Kidney capillary endothelial cell (primary cell): ENCODE measurements at regions not wholly inside any gene's neighbourhood (a gene's known extent, or its start where the extent isn't known, plus 50 kb on each side); places are given as distances from the start of the nearest gene placed in this dataset.
"Not testable (repeated sequence)": the region's sequence is repeated elsewhere in the genome, so short reads cannot be mapped to it uniquely, and the experiment has no call there.

Experiments
- DNase-seq: peaks from one replicate; pipeline ENCODE4 v3.0.0-alpha.2; 2018; ENCODE audit warnings: low spot score

DNA sequence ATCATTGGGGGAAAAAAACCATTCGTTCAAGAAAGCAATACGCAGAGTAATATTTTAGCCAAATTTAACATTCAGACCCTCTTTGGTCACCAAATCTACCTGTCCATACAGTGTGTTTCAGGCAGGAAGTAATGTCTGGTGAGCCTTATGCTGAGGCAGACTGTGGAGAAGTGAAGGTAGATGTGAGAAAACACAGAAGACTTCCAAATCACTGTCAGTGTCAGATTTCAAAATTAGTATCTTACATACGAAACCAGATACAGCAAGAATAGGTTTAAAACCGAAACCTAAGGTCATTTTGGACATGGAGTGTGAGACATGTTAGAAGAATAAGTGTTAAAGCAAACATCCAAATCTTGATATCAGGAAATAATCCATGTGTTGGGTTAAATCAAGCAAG is 664.5 kb upstream of the HTR2C start:
- DNase-seq, result no peak

GRCh38 chrX:113906168-113906567 is 677.7 kb upstream of the HTR2C start:
- peak; percentile 6 for DNase-seq

DNA sequence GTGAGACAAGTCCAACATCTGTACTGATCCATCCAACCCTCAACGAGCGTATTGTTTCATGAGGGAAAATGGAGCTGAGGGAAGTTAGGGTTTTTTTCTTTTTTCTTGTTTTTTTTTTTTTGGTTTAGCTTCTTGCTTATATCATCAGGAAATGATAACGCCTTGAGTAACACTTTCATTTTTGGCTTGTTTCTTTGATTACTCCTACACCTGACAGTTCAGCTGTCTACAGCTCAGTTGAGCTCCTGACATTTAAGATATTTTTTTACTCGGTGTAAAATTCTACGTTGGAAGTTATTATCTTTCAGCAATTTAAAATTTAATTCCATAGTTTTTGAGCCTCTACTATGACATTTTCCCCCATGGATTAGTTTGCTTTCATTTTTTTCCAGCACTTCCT is 691.0 kb upstream of the HTR2C start:
- no peak for DNase-seq

DNA sequence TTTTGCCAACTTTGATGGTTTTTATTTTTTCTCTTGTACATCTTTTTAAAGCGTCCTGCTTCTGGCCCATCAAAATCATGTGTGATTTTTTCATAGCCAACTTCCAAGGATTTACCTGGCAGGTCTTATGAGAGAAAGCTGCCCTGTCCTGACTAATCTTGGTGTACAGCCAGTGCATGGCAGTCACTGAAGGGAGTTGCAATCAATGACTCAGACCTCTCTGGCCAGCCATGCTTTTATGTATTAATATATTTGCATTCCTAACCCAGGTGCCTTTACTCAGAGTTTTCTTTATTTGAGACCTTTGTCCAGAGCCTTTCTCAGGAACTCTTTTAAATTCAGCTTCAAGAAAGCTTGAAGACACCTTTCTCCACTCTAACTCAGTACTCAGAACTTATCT is 691.5 kb upstream of the HTR2C start:
- DNase-seq, result no peak

DNA sequence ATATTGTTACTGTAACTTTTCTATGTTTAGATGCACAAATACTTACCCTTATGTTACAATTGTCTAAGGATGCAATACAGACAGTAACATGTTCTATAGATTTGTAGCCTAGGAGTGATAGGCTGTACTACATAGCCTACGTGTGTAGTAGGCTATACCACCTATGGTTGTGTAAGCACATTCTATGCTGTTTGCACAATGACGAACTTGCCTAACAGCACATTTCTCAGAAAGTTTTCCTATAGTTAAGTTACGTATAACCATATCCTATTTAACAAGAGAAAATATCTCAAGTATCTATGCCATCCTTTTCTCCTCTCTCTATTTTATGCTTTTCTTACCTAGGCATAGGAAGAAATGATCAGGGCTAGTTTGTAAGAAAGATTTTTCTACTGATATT is 710.8 kb upstream of the HTR2C start:
- no peak for DNase-seq

DNA sequence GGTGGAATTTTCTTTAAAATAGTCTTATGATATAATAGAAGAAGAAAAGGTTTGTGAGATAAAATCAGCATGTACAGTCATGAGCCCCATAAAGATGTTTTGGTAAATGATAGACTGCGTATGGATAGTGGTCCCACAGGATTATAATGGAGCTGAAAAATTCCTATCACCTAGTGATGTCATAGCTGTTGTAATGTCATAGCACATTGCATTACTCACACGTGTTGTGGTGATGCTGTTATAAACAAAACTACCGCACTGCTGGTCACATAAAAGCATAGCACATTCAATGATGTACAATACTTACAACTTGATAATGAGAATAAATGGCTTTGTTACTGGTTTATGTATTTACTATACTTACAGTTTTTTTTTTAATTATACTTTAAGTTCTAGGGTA is 715.2 kb upstream of the HTR2C start:
- DNase-seq, result no peak

DNA sequence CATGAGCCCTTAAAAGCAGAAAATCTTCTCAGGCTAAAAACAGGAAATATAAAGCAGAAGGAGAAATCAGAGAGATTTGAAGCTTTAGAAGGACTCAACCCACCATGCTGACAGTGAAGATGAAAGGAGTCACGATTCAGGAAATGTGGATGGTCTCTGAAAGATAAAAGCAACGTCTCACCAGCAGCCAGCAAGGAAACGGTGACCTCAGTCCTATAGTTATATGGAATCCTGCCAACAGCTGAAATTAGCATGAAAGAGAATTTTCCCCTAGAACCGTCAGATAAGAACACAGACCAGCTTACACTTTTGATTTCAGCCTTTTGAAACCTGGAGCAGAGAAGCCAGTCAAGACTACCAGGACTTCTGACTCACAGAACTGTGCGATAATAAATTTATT is 715.7 kb upstream of the HTR2C start:
- DNase-seq, result no peak

DNA sequence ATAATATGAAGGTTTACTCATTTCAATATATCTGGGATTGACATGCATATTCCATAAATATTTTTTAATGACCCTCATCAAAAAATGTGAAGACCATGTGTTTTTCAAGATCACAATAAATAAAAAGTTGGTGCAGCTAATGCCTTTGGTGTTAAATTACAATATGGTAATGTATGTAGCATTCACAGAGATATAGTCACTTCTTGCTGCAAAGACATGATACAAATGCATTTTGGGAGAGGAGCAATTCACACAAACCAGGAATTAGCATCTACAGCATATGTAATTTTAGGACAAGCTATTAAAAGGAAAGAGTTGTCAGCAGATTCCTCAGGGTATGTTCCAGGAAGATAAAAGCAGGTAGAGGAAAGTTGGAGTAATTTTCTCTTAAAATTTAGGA is 734.5 kb upstream of the HTR2C start:
- no peak for DNase-seq

GRCh38 chrX:113833096-113834055 is 750.5 kb upstream of the HTR2C start:
- DNase-seq, result no peak

- no peak for DNase-seq
Measured at GRCh38 chrX:113828470-113828869, 755.4 kb upstream of the HTR2C start.

DNA sequence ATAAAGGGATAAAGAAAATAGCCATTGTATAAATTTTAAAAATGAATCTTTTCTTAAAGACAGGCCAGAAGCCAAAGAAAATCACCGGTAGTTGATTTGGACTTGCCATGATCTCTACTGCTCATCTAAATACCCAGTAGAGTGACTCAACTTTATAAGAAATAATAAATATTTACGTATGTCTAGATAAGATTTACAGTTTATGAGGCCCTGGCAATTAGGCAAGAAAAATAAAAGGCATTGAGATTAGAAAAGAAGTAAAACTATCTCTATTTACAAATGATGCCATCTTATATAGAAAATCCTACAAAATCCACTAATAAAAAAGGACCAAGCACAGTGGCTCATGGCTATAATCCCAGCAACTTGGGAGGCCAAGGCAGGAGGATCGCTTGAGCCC is 765.5 kb upstream of the HTR2C start:
- DNase-seq, result no peak

GRCh38 chrX:113804819-113805218 is 779.1 kb upstream of the HTR2C start:
- no peak for DNase-seq

- no peak for DNase-seq
Measured at GRCh38 chrX:113804291-113804690, 779.6 kb upstream of the HTR2C start.

DNA sequence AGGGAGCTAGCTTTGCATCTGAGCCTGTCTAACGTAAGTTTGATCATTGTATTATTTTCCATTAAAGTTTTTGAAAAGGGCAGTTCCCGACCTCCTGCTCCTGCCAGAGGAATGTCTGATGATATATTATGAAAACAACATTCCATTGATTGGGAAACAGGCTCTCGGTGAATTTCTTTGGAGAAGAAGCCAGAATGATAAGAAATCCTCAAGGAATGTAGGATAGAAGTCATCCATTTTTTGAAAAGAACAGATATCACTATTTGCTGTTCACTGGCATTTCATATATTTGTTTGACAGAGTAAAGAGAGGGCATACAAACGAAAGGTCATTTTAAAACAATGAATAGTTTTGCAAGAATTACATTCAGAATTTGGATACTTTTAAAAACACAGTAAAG is 781.0 kb upstream of the HTR2C start:
- DNase-seq, result no peak

- no peak for DNase-seq
Measured at GRCh38 chrX:113800955-113801354, 782.9 kb upstream of the HTR2C start.

GRCh38 chrX:113793563-113793962 is 790.3 kb upstream of the HTR2C start:
- DNase-seq, result no peak

- no peak for DNase-seq
Measured at GRCh38 chrX:113790987-113791386, 792.9 kb upstream of the HTR2C start.

- DNase-seq, result not testable (repeated sequence)
Measured at GRCh38 chrX:113784754-113785153, 799.1 kb upstream of the HTR2C start.

GRCh38 chrX:113770806-113771205 is 813.1 kb upstream of the HTR2C start:
- no peak for DNase-seq

DNA sequence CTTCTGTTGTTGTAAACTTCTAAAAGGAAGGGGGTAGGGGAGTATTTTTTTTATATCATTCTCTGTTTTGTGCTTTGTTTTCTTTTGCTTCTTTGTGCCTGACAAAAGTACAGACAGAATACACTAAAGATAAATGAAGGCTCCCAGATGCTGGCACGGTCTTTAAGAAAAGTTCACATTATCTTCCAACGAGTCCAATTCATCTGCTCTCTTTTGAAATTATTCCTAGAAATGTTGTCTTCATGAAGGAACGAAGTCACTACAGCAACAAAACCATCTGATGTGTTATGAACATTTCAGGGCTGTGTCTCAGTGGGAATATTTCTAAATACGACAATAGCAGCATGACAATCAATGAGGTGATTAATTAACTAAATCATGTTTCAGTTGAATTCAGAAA is 813.8 kb upstream of the HTR2C start:
- no peak for DNase-seq

GRCh38 chrX:113759422-113759821 is 824.5 kb upstream of the HTR2C start:
- DNase-seq, result no peak

DNA sequence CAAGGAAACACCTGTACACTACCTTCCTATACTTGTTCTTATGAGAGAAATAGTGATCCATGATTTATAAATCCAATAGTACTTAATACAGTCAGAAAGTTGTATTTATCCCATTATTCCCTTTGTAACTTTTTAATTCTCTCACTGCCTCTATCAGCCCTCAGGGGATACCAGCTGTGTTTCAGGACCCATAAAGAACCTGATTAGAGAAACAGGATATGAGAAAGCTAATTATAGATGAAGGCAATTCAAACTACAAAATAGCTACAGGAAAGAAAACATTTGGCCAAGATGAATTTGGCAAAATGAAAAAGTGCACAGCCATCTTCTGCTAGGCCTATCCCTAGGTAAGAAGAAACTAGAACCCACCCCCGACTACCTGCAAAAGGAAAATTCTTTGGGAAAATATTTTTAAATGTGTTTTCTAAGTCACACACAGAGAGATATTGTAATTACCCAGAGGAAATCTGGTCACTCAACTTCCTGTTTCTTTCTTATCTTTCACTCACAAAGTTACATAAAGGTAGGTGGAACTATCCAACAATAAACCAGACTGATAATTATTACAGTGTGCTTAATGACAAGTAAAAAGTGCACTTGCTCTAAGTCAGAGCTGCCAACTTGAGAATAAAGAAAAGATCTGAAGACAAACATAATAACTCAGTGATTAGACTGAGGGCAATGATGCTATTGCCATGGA is 836.5 kb upstream of the HTR2C start:
- DNase-seq, result no peak

DNA sequence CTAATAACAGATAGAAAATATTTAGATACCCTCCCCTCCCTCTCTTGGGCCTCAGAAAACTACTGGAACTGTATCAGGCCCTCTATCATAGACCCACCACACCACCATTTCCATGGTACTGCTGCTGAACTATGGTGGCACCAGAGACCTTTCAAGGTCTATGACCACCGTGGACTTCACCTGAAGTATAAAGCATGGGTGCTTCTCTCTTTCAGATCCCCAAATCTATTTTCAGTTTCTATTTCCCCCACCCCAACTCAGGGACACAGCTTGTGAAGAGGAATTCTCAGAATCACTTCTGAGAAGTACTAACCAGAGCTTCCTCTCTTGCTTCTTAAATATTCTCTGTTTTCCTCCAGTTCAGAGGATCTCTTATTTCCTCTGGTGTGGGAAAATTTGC is 840.8 kb upstream of the HTR2C start:
- DNase-seq, result no peak
